ENCODE measurements at regions not wholly inside any gene's neighbourhood (a gene's known extent, or its start where the extent isn't known, plus 50 kb on each side); places are given as distances from the start of the nearest gene placed in this dataset.
"Not testable (repeated sequence)": the region's sequence is repeated elsewhere in the genome, so short reads cannot be mapped to it uniquely, and the experiment has no call there.

- DNase-seq (ENCODE audit: low read depth, low spot score): peak; percentile 13
These were observed 175.8 kb upstream of the P2RY1 start for GRCh38 chr3:152658977-152659720.

DNA sequence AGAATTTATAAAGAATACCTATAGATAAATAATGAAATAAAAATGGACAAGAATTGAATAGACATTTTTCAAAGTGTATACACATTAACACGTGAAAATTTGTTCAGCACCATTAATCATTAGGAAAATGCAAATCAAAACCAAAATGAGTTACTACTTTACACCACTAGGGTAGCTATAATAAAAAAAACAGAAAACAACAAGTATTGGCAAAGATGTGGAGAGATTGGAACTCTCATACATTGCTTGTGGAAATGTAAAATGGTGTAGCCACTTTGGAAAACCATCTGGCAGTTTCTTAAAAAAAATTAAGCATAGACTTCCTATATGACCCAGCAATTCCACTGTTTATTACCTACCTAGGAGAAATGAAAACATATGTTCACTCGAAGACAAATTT is 172.8 kb upstream of the P2RY1 start:
- DNase-seq (ENCODE audit: low read depth, low spot score): no peak

DNA sequence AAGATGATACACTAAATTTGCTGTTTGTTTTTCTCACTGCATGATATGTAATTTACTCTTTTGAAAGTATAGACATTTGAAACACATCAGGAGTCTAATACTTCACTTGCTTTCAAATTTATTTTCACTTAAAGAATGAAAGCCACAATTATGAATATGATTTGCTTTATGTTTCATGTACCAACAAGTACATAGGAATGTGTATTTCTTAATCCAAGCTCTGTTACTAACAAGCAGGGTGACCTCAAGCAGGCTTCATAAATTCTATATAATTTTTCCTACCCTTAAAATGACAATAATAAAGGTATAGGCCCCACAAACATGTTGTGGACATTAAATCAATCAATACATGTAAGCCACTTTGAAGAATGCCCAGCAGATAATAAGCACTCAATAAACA is 170.2 kb upstream of the P2RY1 start:
- DNase-seq (ENCODE audit: low read depth, low spot score): no peak

- DNase-seq (ENCODE audit: low read depth, low spot score): no peak
These were observed 167.7 kb upstream of the P2RY1 start for GRCh38 chr3:152667267-152667666.

GRCh38 chr3:152669560-152669959 is 165.4 kb upstream of the P2RY1 start:
- DNase-seq (ENCODE audit: low read depth, low spot score): no peak

DNA sequence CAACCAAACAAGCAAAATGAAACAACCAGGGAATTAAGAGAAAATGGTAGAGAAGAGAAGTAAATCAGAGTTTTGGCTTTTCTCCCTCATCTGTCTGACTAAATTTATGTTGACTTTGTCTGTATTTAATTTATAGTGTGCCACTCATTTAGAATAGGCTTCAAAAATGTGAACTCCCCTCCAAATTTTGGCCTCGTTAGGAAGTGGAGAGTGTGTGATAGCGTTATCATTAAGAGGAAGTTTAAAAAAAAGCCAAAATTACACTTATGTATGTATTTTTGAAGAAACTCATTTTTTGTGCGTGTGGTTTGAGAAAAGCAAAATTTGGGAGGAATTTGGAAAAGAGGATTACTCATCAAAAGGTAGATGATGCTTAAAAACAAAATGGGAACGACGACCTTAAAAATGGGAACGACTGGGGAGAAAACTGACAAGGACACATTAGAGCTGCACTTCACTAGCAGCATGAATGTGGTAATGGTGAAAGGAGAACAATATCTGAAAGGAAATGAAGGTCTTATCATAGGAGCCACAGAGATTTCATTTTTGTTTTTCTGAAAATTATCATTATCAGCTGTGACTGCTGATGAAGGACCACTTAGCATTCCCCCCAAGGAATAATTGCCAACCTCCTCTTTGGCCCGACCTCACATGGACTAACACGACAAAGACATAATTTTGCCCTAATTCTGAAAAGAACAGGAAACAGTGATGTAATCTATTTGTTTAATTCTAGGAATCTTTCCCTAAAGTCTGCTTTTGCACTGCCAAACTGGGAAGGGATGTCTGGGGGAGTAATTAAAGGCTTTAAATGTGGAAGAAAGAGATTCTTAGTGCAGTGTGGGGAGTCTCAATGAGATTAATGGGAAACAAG is 163.2 kb upstream of the P2RY1 start:
- no peak for DNase-seq (ENCODE audit: low read depth, low spot score)

GRCh38 chr3:152672320-152672649 is 162.6 kb upstream of the P2RY1 start:
- DNase-seq (ENCODE audit: low read depth, low spot score): peak; percentile 6

GRCh38 chr3:152676810-152677379 is 158.0 kb upstream of the P2RY1 start:
- DNase-seq (ENCODE audit: low read depth, low spot score): no peak

GRCh38 chr3:152677491-152677890 is 157.4 kb upstream of the P2RY1 start:
- no peak for DNase-seq (ENCODE audit: low read depth, low spot score)

DNA sequence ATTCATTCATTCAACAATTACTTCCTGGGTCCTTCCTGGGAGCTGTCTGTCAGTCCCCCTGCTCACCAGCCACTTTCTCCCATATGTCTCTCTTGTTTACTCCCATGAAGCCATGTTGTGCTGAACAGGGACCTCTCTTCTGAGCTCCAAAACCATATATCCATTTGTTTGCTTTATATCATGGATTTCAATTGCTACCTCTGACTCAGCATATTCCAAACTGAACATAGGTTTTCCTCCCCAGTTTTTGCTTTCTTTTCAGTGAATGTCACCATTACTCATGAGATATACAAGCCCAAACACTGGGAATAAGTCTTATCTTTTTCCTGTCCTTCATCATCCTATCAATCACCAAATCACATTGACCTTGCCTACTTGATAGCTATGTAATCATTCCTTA is 152.5 kb upstream of the P2RY1 start:
- no peak for DNase-seq (ENCODE audit: low read depth, low spot score)

- no peak for DNase-seq (ENCODE audit: low read depth, low spot score)
These were observed 151.4 kb upstream of the P2RY1 start for GRCh38 chr3:152683521-152683999.

DNA sequence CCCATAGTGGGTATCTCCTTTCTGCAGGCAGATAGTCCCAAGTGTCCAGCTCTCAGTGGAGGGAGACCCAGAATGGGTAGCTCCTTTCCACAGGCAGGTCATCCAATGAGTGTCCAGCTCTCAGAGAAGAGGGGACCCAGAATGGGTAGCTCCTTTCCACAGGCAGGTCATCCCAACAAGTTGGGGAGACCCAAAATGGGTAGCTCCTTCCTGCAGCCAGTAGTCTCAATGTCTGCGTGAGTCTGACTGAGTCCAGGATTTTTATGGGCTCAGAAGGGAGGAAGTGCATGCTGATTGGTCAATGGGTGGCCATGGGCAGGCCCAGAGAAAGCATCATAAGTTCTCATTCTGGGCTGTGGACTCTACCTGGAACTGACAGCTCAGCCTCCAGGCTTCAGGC is 150.7 kb upstream of the P2RY1 start:
- DNase-seq (ENCODE audit: low read depth, low spot score): no peak

DNA sequence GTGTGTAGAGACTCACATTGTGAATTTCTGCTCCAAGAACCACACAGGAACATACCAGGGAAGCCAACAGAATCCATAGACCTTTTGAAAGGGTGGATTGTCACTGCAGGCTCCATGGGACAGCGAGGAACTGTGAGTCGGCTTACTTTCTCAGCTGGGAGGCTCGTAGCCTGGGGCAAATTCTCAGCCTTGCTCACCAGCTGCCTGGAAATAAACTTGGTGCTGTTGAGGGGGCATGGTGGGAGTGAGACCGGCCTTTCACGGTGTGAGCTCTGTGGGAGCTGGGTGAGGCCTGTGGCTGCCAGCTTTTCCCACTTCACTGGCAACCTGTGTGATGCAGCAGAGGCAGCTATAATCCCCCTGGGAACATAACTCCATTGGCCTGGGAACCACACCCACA is 146.6 kb upstream of the P2RY1 start:
- DNase-seq (ENCODE audit: low read depth, low spot score): peak; percentile 83

DNA sequence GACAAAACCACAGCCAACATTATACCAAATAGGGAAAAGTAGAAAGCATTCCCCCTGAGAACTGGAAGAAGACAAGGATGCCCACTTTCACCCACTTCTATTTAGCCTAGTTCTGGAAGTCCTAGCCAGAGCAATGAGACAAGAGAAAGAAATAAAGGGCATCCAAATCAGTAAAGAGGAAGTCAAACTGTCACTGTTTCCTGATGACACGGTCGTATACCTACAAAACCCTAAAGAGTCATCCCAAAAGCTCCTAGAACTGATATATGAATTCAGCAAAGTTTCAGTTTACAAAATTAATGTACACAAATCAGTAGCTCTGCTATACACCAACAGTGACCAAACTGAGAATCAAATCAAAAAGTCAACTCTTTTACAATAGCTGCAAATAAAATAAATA is 142.6 kb upstream of the P2RY1 start:
- DNase-seq (ENCODE audit: low read depth, low spot score): not testable (repeated sequence)

DNA sequence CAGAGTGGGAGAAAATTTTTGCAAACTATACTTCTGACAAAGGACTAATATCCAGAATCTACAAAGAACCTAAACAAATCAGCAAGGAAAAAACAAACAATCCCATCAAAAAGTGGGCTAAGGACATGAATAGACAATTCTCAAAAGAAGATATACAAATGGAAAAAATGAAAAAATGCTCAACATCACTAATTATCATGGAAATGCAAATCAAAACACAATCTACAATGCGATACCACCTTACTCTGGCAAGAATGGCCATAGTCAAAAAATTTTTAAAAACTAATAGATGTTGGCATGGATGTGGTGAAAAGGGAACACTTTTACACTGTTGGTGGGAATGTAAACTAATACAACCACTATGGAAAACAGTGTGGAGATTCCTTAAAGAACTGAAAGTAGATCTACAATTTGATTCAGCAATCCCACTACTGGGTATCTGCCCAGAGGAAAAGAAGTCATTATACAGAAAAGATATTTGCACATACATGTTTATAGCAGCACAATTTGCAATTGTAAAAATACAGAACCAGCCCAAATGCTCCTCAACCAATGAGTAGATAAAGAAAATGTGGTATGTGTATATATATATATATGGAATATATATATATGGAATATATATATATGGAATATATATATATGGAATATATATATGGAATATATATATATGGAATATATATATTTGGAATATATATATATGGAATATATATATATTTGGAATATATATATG is 141.2 kb upstream of the P2RY1 start:
- not testable (repeated sequence) for DNase-seq (ENCODE audit: low read depth, low spot score)

DNA sequence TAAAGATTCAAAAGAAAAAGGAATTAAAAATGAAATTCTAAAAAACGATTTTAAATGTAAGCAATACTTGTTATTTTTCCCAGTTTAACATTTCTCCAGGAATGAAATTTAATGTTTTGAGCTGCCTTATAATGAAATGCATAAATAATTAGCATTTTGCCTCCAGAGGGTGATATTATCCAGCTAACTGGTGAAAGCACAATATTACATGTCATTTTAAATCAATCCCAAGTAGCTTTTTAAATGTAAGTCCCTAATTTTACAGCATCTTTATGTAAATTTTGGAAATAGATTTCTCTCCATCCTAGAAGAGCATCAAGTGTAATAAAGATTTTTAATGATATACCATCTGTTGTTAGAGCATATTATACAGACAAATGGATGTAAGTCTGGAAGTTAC is 139.1 kb upstream of the P2RY1 start:
- no peak for DNase-seq (ENCODE audit: low read depth, low spot score)

- no peak for DNase-seq (ENCODE audit: low read depth, low spot score)
These were observed 138.0 kb upstream of the P2RY1 start for GRCh38 chr3:152696962-152697361.

GRCh38 chr3:152703245-152703890 is 131.6 kb upstream of the P2RY1 start:
- DNase-seq (ENCODE audit: low read depth, low spot score): no peak

DNA sequence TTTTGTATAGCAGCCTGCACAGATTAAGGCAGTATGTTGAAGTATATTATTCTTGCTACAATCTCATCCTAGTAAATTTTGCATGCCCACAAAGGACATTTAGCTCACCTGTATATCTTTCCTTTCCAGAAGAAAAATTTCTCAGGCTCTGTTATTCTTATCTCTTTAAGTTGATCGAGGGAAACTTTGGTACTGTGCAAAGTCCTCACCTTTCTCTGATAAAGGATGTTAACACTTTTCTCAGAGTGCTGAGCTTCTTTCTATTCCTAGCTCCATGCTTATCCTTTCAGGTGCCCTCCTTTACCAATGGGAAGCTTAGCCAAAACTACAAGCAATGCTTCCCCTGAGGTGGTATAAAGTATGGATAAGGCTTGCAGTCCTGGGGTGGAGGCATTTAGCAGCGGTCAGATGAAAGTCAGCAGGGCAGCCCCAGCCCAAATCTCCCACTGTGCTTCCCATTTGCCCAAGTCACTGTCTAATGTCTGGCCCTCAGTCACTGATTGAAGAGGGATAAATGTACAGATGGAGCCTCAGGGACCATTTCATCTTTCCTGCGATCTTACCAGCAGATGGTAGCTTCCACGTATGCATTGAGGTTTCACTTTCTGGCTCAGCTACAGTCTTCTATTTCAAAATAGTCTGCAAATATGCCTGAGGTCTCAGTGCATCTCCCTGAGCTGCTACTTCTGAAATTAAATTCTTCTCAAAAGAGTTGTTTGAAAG is 127.8 kb upstream of the P2RY1 start:
- DNase-seq (ENCODE audit: low read depth, low spot score): peak; percentile 53

DNA sequence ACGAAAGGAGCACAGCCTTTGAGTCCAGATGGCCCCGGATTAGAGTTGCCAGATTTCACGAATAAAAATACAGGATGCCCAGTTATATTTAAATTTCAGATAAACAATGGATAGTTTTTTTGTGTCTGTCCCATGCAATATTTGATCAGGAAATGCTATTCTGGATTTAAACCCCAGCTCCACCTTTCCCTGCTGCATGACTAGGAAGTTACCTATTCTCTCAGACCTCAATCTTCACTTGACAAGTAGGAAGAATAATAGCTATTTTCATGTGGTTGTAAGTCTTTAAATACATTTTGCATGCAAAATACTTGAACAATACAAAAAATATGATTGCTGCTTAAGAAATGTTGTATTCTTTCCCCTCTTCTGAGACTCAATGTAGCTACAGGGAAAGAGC is 125.3 kb upstream of the P2RY1 start:
- no peak for DNase-seq (ENCODE audit: low read depth, low spot score)

DNA sequence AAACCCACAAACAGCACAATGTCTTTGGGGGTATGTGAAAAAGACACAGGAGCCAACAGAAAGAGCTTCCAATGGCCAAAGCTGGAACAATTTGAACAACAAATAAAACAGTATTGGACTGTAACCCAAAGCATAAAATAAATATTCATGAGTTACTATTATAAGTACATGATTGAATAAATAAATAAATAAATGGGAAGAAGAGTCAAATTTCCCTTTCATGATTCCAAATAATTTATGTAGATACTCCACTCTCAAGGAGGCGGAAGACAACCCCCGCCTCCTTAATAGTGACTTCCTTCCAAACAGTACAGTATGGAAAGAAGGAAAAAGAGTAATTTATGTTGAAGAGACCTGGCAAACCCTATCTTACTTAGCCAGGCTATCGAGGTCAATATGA is 124.4 kb upstream of the P2RY1 start:
- no peak for DNase-seq (ENCODE audit: low read depth, low spot score)

Data from ELF-1 (cell line).